SH-SY5Y (cell line): ENCODE measurements at regions not wholly inside any gene's neighbourhood (a gene's known extent, or its start where the extent isn't known, plus 50 kb on each side); places are given as distances from the start of the nearest gene placed in this dataset.

Source experiments
- GATA2 ChIP-seq: IDR thresholded peaks from 2 replicates; pipeline ENCODE4 v1.6.1; 2011; ENCODE audit warnings: mild to moderate bottlenecking, low read depth, low read length
- GATA3 ChIP-seq: IDR thresholded peaks from 2 replicates; pipeline ENCODE4 v1.6.1; 2011; ENCODE audit warnings: low read depth, mild to moderate bottlenecking, low read length, moderate library complexity

DNA sequence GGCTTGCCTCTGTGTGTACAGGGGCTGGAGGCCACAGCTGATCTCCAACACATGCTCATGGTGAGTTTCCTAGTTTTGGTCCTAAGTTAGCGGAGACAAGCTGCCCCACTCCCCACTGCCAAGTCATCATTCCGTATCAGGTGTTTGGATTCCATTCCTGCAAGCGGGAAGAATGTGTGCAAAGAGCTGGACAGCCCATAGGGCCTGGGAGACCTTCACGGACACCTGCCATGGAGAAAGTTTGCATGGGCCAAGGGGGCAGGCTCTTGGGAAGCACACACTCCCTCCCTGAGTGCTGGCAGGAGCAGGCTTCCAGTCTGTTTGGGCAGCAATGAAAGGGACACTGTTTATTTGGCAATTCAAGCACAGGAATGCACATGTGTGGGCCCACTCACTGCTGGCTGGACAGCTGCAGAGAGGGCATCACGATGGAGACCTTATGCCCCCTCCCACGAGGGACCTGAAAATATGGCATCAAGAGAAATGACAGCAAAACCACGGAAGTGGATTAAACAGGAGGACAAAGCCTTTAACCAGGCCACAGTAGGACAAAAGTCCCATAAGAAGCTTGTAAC, 149.7 kb downstream of the KLF13 start:
- no peak for TF ChIP-seq GATA2
- TF ChIP-seq GATA3 = no peak

DNA sequence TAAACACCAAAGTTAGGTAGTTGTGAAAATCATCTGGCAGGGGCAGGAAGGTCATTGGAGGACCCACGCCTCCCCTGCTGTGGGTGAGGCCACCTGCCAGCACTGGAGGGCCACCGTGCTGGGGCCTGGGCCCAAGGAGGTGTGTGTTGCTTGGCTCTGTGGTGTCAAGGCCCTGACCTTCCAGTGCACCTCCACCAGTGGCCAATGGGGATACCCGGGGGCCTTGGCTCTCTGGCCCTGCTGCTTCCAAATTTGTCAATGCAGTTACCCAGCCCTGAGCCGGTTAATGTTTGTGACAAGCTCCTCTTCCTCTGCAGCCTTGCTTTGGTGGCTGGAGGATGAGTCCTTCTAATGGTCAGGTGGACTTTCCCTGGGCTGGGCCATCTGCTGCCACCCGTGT, 150.2 kb downstream of the KLF13 start:
- TF ChIP-seq GATA3 (no peak), GATA2 (no peak)

DNA sequence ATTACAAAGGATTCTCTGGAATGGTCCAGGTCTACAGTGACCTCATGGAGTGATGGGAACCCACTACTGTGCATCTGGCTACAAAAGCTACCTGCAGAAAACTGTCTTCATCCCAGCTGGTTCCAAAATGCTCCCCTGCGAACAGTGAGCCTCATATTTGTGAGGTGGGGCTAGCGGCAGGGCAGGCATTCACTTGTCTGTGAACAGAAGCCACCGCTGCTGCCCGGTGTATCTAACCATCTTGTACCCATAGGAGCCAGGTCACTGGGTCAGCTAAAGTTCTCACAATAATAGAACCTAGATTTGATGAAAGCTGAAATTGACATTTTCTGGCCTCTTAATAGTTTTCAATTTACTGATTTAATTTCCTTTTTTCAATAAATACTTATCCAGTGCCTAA, 150.7 kb downstream of the KLF13 start:
- no peak for TF ChIP-seq GATA2
- TF ChIP-seq GATA3 = no peak

DNA sequence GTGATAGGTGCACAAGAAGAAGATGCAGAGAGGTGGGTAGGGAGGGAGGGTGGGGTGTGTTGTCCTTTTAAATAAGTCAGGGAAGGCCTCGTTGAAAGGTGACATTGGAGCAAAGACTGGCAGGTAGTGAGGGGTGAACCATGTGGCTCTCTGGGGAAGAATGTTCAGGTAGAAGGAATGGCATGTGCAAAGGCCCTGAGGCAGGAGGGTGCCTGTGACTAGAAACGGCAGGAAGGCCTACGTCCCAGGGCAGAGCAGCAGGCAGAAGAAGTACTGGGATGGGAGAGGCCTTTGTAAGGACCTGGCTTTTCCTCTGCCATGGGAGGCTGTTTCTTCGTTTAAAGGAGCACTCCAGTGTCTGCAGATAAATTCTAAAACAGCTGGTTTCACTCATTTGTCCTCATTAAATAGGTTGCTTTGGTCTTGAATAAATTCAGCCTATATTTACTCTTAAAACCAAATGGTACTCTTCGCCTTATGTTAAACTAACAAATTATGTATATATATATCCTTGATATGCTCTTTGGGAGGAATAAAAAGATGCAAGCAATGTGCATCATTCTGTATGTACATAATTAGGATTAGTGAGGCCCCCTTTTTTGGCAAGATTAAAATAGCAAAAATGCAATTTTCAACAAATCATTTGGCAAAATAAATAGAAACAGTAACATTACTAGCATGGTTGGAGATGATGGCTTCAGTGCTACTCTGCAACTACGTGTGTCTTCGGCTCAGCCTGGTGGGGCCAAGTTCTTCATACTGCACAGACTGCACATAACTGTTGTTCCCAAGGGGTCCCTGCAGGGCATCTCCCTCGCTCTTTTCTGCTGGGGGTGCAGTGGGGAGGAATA, 151.4 kb downstream of the KLF13 start:
- TF ChIP-seq GATA2 (no peak), GATA3 (no peak)

DNA sequence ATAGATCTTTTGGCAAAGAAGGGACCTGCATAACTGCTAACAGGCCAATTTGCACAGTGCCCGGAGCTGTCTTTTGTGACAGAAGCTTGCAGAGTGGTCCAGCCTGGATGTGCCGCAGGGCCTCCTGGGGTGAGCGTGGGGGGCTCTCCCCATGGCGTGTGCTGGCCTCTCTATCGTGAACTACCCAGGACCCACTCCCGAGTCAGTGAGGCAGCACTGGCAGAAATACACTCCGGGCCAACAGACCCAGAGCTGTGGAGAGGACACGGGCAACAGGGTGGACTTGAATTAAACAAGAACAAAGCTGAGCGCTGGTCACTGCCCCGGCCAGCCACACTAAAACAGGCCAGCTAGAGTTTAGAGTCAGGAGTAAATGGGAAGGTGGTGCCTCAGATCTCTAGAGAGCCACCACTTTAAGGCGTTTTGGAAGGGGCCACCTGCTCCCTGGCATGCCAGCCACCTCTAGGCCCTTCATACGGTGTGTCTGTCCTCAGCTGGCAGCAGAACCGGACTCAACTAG, 152.1 kb downstream of the KLF13 start:
- TF ChIP-seq GATA2 (no peak), GATA3 (no peak)

DNA sequence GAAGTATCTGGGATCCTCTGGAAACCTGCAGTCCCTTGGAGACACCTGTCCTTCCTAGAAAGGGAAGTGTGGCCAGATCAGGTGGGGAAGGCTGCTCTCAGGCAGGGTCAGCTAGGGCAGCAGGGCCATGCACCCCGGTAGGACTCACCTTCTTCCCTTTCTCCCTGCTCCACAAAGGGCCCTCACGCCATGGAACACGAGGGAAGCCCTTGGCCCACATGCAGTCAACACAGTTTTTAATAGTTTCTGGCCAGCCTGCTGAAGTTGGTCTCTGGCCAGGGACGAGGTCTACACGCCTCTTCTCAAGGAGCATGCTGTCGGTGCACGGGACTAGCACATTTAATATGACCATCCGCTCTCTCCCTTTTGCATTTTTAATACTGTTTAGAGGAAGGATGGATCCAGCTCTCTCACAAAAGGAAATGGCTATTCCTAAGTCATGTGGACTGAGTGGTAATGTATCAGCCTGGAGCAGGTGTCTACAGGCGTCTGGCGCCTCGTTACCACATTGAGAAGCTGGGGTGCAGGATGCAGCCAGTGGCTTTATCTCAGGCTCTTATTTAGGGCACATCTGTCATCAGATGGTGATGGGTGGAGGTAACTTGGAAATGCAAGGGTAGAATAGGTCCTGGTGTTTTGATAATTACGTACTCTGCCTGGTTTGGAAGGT, 153.9 kb downstream of the KLF13 start:
- no peak for TF ChIP-seq GATA2
- TF ChIP-seq GATA3 = no peak

DNA sequence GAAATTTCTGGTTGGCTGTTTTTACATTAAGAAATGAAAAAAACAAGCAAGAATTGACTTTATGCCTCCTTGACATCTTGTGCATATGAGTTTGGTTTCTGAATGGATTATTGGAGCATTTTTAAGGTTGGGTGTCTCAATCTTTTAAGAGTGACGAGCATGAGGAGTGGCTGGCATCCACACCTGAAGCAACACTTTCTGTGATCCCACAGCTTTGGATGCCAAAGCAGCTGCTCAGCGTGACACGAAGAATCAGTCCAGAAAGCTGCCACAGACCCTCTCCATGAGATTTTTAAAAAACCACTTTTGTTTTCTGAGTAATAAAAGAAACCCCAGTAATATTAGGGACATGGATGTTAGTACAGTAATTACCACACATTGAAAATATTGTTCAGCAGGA, 154.5 kb downstream of the KLF13 start:
- TF ChIP-seq GATA3 = no peak
- TF ChIP-seq GATA2 = no peak

DNA sequence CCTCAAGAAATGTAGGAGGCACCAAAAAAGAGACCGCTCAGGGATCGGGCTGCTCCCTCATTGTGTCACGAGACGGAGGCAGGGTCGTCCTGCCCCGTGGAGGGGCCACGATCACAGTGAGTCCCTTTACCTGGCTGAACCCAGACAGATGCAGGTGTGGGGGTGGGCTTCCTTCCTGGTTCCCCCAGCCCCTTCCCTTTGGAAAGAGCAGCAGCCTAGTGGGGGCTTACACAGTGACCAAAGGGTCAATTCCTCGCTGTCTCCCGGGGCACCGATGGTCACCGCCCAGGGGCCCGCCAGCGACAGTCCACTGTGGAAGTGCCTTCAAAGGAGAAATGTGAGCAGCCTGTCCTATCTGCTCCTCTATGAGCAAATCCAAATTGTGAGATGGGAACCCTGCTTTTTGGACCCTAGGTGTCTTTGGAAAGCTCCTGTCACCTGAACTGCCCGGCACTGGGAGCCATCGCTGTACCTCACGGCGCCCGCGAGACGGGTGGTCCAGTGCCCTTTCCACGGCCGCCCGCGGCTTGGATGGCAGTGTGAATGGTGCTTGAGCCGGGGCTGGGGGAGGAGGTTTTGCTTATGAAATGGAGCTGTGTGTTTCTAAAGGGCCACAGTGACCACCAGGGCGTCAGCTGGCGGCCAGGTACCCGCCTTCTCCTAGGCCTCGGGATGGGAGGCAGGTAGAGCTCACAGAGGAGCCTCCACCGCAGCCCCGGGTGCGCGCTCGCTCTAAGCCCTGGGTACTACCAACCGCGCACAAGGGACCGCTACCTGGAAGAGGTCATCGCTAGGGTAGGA, 155.7 kb downstream of the KLF13 start:
- no peak for TF ChIP-seq GATA2
- no peak for TF ChIP-seq GATA3

DNA sequence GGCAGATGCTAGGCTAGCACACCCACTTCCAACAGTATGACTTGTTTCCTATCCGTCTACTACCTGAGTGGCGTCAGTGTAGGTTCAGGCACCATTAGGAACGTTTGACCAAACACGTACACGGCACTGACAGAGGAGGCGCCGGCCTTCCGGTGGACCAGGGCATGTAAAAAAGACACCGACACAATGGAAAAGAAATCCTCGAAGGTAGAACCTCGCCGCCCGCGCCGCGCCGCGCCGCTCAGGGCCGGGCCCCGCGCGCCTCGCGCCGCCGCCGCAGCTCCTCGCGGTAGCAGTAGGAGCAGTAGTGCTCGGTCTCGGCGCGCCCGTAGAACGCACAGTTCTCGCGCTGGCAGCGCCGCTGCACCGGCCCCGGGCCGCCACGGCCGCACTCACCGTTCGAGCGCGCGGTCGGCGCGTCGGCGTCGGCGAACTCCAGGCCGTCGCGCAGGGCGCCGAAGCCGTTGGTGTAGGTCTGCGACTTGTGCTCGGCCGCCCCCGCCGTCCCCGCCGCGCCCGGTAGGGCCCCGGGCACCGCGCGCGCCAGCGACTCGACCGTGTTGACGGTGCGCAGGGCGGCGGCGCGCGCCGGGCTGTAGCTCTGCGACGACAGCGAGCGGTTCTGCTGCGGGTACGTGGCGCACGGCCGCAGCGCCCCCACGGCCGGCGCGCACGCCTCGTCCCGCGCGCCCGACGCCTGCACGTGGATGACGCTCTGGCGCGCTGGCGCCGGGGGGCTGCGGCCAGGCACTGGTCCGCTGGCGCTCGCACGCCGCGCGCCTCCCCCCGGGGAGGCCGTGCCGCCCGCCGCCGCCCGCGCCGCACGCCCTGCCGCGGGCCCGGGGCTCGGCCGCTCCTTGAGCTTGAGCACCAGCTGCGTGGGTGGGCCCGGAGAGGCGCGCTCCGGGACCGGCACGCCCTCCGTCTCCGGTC, 156.7 kb downstream of the KLF13 start:
- TF ChIP-seq GATA3 = no peak
- no peak for TF ChIP-seq GATA2

DNA sequence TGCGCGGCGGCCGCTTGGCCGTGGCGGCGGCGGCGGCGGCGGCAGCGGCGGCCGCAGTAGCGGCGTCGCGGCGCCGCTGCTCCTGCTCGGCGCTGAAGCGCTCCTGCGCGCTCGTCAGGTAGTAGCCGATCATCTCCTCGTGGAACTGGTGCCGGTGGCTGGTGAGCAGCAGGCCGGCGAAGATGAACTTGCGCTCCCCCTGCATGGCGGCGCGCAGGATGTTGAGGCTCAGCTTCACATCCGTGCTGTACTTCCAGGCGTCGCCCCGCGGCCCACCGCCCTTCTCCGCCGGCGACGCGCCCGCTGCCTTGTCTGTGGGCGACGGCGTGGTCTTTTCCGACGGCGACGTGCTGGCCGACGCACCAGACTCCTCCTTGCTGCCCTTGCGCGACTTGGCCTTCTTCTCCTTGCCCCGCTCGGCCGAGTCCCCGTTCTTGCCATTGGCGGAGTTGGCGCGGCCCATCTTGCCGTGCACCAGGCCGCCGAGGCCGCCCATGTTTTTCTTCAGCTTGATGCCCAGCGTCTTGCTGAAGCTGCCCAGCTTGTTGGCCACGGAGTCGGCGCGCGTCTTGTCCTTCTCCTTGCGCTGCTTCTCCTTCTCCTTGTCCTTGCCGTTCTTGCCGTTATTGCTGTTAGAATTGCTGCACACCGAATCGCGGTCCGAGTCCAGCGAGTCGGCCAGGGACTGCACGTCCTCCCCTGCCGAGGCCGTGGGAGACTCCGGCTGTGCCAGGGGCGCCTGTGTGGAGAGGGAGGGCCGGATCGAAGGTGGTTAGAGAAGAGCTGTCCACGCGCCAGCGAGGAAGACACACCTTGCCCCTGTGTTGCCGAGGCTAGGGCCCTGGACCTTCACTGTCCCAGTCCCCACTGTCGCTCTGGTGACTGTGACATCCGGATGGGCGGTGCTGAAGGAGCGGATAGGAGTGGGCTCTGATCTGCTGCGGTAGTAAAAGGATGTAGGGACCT, 157.6 kb downstream of the KLF13 start:
- TF ChIP-seq GATA3 (no peak), GATA2 (no peak)

DNA sequence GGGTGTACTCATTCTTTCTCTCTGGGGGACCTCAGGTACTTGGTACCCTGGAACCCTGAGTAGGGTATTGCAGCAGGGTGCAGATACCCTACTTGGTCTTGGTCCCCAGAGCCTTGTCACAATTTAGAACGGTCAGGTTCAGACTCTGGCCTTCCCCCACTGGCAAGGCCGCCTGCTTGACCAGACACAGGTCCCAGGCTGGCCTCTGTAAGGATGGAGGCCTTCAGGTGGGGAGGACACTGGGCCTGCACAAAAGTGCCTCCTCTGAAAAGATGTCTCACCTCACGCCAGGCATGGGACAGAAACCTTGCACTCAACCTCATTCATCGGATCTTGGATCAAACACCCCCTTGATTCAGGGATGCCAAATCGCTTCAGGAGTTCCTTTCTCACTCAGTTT, 158.4 kb downstream of the KLF13 start:
- TF ChIP-seq GATA2 (no peak), GATA3 (no peak)

DNA sequence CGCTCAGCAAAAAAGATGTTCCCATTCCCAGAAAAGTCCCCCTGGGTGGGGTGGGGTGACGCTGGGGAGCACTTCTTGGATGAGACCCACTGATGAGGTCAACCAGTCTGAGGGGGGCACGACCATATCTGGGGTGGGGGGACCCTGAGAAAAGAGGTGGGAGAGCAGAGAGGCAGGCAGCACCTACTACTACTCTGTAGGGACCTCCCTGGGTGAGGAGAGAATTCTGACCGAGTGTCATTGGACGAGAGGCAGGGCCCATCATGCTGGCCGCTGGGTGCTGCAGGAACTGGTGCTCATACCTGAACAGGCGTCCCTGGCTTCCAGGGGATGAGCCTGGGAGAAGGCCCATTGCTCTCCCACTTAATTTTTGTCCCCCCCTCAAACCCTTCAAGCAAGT, 158.8 kb downstream of the KLF13 start:
- TF ChIP-seq GATA3 = no peak
